DND-41 (cell line): ENCODE measurements at regions not wholly inside any gene's neighbourhood (a gene's known extent, or its start where the extent isn't known, plus 50 kb on each side); places are given as distances from the start of the nearest gene placed in this dataset.

Experiments
- ATAC-seq: fragments of 200-7000 bp; cut with Tn5 transposase; 3 replicates; pipeline ENCODE4 v1.9.1; 2021; ENCODE audit warnings: low read depth; ENCODE audit not compliant: insufficient read depth
- DNase-seq: peaks from one replicate; pipeline ENCODE4 v3.0.0-alpha.2; 2020
- H2AFZ ChIP-seq: 2 replicates; pipeline ENCODE4 v1.6.0; 2012; ENCODE audit warnings: low read depth, low read length
- H3K27ac ChIP-seq: 2 replicates; pipeline ENCODE4 v1.5.1; 2012; ENCODE audit warnings: low read length, inconsistent platforms
- H3K27me3 ChIP-seq: fragments of 200-600 bp; sonication (generic); 2 replicates; pipeline ENCODE4 v1.6.0; 2012; ENCODE audit warnings: low read length, mild to moderate bottlenecking, inconsistent platforms; ENCODE audit not compliant: insufficient read depth, poor library complexity
- H3K36me3 ChIP-seq: 2 replicates; pipeline ENCODE4 v1.5.1; 2012; ENCODE audit warnings: low read length, inconsistent platforms; ENCODE audit not compliant: insufficient read depth
- H3K4me1 ChIP-seq: 2 replicates; pipeline ENCODE4 v1.5.1; 2012; ENCODE audit warnings: mild to moderate bottlenecking, low read length; ENCODE audit not compliant: insufficient read depth
- H3K4me2 ChIP-seq: 2 replicates; pipeline ENCODE4 v1.6.0; 2012; ENCODE audit warnings: mild to moderate bottlenecking, moderate library complexity, low read length, inconsistent platforms; ENCODE audit not compliant: insufficient read depth
- H3K4me3 ChIP-seq, 2 experiments: fragments of 200-600 bp in 1 of 2; shearing (Covaris generic) in 1 of 2; 2 replicates each; pipeline ENCODE4 v1.5.1; 2012 to 2016; ENCODE audit warnings: inconsistent platforms in 2 of 2, low read length in 2 of 2, mild to moderate bottlenecking in 2 of 2, low read depth in 1 of 2, moderate library complexity in 1 of 2
- H3K79me2 ChIP-seq: 2 replicates; pipeline ENCODE4 v1.6.0; 2012; ENCODE audit warnings: low read length, inconsistent platforms; ENCODE audit not compliant: insufficient read depth
- H3K9ac ChIP-seq: 2 replicates; pipeline ENCODE4 v1.6.0; 2012; ENCODE audit warnings: low read depth, mild to moderate bottlenecking, inconsistent platforms, low read length, moderate library complexity
- H3K9me3 ChIP-seq: 2 replicates; pipeline ENCODE4 v1.5.1; 2012; ENCODE audit warnings: low read length, moderate library complexity, mild to moderate bottlenecking, inconsistent platforms; ENCODE audit not compliant: insufficient read depth, severe bottlenecking
- H4K20me1 ChIP-seq: 2 replicates; pipeline ENCODE4 v1.6.0; 2012; ENCODE audit warnings: low read length; ENCODE audit not compliant: insufficient read depth
- EZH2 ChIP-seq: IDR thresholded peaks from 3 replicates; pipeline ENCODE4 v1.6.1; 2012; ENCODE audit warnings: borderline replicate concordance, low read depth, mild to moderate bottlenecking, moderate library complexity, low read length, inconsistent platforms; ENCODE audit not compliant: severe bottlenecking
- TF ChIP-seq, protein P1 (sequence below): IDR thresholded peaks from 2 replicates; pipeline ENCODE4 v1.5.1; 2012; ENCODE audit warnings: borderline replicate concordance, low read length, moderate library complexity, mild to moderate bottlenecking; ENCODE audit not compliant: poor library complexity, severe bottlenecking; ENCODE audit errors: extremely low read depth

- Histone ChIP-seq H4K20me1 (no peaks in the 10 kb centered on the region), H3K9me3 (no peaks in the 10 kb centered on the region), H3K4me1 (no peaks in the 10 kb centered on the region), H3K9ac (no peak overlapping the region), H3K27ac (no peak overlapping the region), H3K27me3 (no peaks in the 10 kb centered on the region), H2AFZ (no peak overlapping the region), H3K4me2 (no peak overlapping the region), H3K79me2 (no peaks in the 10 kb centered on the region), H3K36me3 (no peaks in the 10 kb centered on the region), H3K4me3 (no peak overlapping the region)
- DNase-seq (no peak), ATAC-seq (no peak)
- TF ChIP-seq EZH2 = no peak
- TF ChIP-seq, protein P1, sequence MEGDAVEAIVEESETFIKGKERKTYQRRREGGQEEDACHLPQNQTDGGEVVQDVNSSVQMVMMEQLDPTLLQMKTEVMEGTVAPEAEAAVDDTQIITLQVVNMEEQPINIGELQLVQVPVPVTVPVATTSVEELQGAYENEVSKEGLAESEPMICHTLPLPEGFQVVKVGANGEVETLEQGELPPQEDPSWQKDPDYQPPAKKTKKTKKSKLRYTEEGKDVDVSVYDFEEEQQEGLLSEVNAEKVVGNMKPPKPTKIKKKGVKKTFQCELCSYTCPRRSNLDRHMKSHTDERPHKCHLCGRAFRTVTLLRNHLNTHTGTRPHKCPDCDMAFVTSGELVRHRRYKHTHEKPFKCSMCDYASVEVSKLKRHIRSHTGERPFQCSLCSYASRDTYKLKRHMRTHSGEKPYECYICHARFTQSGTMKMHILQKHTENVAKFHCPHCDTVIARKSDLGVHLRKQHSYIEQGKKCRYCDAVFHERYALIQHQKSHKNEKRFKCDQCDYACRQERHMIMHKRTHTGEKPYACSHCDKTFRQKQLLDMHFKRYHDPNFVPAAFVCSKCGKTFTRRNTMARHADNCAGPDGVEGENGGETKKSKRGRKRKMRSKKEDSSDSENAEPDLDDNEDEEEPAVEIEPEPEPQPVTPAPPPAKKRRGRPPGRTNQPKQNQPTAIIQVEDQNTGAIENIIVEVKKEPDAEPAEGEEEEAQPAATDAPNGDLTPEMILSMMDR = no peak
Measured at GRCh38 chr17:71176928-71177443, 943.8 kb upstream of the SOX9 start.

- Histone ChIP-seq H3K79me2 (no peaks in the 10 kb centered on the region), H3K36me3 (no peaks in the 10 kb centered on the region), H3K4me2 (no peak overlapping the region), H3K27ac (no peak overlapping the region), H3K4me3 (no peak overlapping the region), H3K4me1 (no peaks in the 10 kb centered on the region), H3K9ac (no peak overlapping the region), H3K9me3 (no peaks in the 10 kb centered on the region), H4K20me1 (no peaks in the 10 kb centered on the region), H2AFZ (no peak overlapping the region), H3K27me3 (no peaks in the 10 kb centered on the region)
- DNase-seq (no peak), ATAC-seq (no peak)
- TF ChIP-seq, protein P1 = no peak
- TF ChIP-seq EZH2 = no peak
Measured at GRCh38 chr17:71180801-71181385, 939.9 kb upstream of the SOX9 start.

DNA sequence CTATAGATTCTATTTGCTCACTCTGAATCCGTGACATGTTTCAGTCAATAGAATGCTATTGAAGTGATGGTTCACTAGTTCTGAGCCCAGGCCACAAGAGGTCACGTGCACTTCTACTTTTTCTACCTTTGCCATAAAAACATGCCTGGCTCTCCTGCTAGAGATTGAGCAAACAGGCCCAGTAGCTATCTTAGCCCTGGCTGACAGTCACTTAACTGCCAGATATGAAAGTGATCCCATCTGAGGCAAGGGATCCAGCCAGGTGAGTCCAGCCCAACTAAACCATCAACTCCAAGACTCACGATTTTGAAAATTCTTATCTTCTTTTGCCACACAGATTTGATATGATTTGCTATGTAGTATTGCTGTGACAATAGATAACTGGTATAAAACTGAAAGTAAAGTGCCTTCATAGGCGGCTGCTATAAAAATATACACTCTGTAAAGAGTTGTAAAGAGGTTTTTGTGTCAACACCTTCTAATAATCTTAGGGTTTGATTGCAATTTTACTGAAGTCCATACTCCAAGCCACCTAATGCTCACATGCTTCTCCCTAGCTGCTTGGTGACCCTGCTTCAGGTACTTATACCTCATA lies 937.7 kb upstream of the SOX9 start:
- no peak for ATAC-seq
- Histone ChIP-seq H3K4me3 (no peak overlapping the region), H3K4me2 (no peak overlapping the region), H3K9ac (no peak overlapping the region), H3K79me2 (no peaks in the 10 kb centered on the region), H3K36me3 (no peaks in the 10 kb centered on the region), H3K27me3 (no peaks in the 10 kb centered on the region), H3K4me1 (no peaks in the 10 kb centered on the region), H2AFZ (no peak overlapping the region), H4K20me1 (no peaks in the 10 kb centered on the region), H3K9me3 (no peaks in the 10 kb centered on the region), H3K27ac (no peak overlapping the region)
- no peak for DNase-seq
- TF ChIP-seq, protein P1 = no peak
- TF ChIP-seq EZH2 = no peak
